ENCODE measurements at regions not wholly inside any gene's neighbourhood (a gene's known extent, or its start where the extent isn't known, plus 50 kb on each side); places are given as distances from the start of the nearest gene placed in this dataset.

GRCh38 chr1:67560580-67561255 is 124.3 kb upstream of the GADD45A start:
- Histone ChIP-seq H3K4me3 (no peak overlapping the region), H3K4me1 (peaks cover 2 to 12% of the 10 kb centered on the region in 2 donors), H3K27me3 (no peaks in the 10 kb centered on the region), H3K27ac (peak overlapping the region in 1 of 2 donors; percentile 58), H3K36me3 (no peaks in the 10 kb centered on the region), H3K9me3 (no peaks in the 10 kb centered on the region)
- DNase-seq (ENCODE audit: low spot score in 2 of 2) = no peak
- no peak for TF ChIP-seq CTCF (IDR thresholded peaks at IDR 0.05)
- intact Hi-C loops (cut with DNase I) = loop anchor here (1.0 to 10.0 kb wide), 4 partner anchors 24 to 274 kb away; partner anchors contain the start of genes GADD45A and GNG12

- intact Hi-C loops (cut with DNase I) = loop anchor here (1.0 to 10.0 kb wide), 4 partner anchors 25 to 273 kb away; partner anchors contain the start of genes GADD45A and GNG12
- H3K4me3 ChIP-seq = no peak overlapping the region
- H3K4me1 ChIP-seq = peaks cover 2 to 12% of the 10 kb centered on the region in 2 donors
- no peaks in the 10 kb centered on the region for H3K27me3 ChIP-seq
- DNase-seq (ENCODE audit: low spot score in 2 of 2) = peak; percentile 66 to 96
- no peaks in the 10 kb centered on the region for H3K9me3 ChIP-seq
- peak; percentile 85 to 92 (median 91) for TF ChIP-seq CTCF (IDR thresholded peaks at IDR 0.05)
- H3K27ac ChIP-seq = peak overlapping the region in 1 of 2 donors; percentile 30
- H3K36me3 ChIP-seq = no peaks in the 10 kb centered on the region
Measured at GRCh38 chr1:67561704-67562113, 123.3 kb upstream of the GADD45A start.

- H3K27ac ChIP-seq = peak overlapping the region; percentile 66 to 67
- no peak for TF ChIP-seq CTCF (IDR thresholded peaks at IDR 0.05)
Measured at GRCh38 chr1:67563684-67564083, 121.3 kb upstream of the GADD45A start.

GRCh38 chr1:67564193-67564592 is 120.8 kb upstream of the GADD45A start:
- no peak for TF ChIP-seq CTCF (IDR thresholded peaks at IDR 0.05)
- peak in 1 of 2 donors; percentile 77 for DNase-seq (ENCODE audit: low spot score in 2 of 2)
- Histone ChIP-seq H3K9me3 (no peaks in the 10 kb centered on the region), H3K27ac (peak overlapping the region; percentile 66 to 67), H3K4me3 (no peak overlapping the region), H3K4me1 (peaks cover 2 to 9% of the 10 kb centered on the region in 2 donors), H3K27me3 (no peaks in the 10 kb centered on the region), H3K36me3 (no peaks in the 10 kb centered on the region)
- intact Hi-C loops (cut with DNase I) = loop anchor here (10.0 kb wide), 1 partner anchor 271 kb away; the partner anchor contains the start of gene GNG12

More at GRCh38 chr1:67563684-67564083, 121.3 kb upstream of the GADD45A start:
- intact Hi-C loops (cut with DNase I) = loop anchor here (10.0 kb wide), 1 partner anchor 271 kb away; the partner anchor contains the start of gene GNG12
- DNase-seq (ENCODE audit: low spot score in 2 of 2) = no peak
- Histone ChIP-seq H3K4me3 (no peak overlapping the region), H3K9me3 (no peaks in the 10 kb centered on the region), H3K27me3 (no peaks in the 10 kb centered on the region), H3K4me1 (peaks cover 2 to 12% of the 10 kb centered on the region in 2 donors), H3K36me3 (no peaks in the 10 kb centered on the region)

- intact Hi-C loops (cut with DNase I) = loop anchor here (10.0 kb wide), 1 partner anchor 268 kb away; the partner anchor contains the start of gene GNG12
- Histone ChIP-seq H3K4me1 (peaks cover 6% of the 10 kb centered on the region in 2 donors), H3K27ac (no peak overlapping the region), H3K9me3 (no peaks in the 10 kb centered on the region), H3K36me3 (no peaks in the 10 kb centered on the region), H3K4me3 (no peak overlapping the region), H3K27me3 (no peaks in the 10 kb centered on the region)
- DNase-seq (ENCODE audit: low spot score in 2 of 2) = no peak
- no peak for TF ChIP-seq CTCF (IDR thresholded peaks at IDR 0.05)
Measured at GRCh38 chr1:67566803-67567377, 118.1 kb upstream of the GADD45A start.
